HL-60 (cell line): ENCODE measurements at regions not wholly inside any gene's neighbourhood (a gene's known extent, or its start where the extent isn't known, plus 50 kb on each side); places are given as distances from the start of the nearest gene placed in this dataset.
A peak's percentile ranks its signal among the peaks of the same experiment; 100 is the strongest.

Experiments used
- DNase-seq, 2 experiments: peaks; one replicate each; pipeline ENCODE4 v3.0.0-alpha.2; 2010 to 2020; ENCODE audit warnings: low read depth in 1 of 2, low spot score in 1 of 2
- H3K27ac ChIP-seq: fragments of 250-450 bp; sonication (Bioruptor Pico); replicated peaks from 2 replicates; pipeline ENCODE4 v1.5.1; 2020; ENCODE audit warnings: mild to moderate bottlenecking, moderate library complexity
- H3K27me3 ChIP-seq: fragments of 250-450 bp; sonication (Bioruptor Pico); 2 replicates; pipeline ENCODE4 v1.5.1; 2021; ENCODE audit warnings: mild to moderate bottlenecking, moderate library complexity; ENCODE audit not compliant: insufficient read depth, poor library complexity, severe bottlenecking
- H3K4me3 ChIP-seq: replicated peaks from 2 replicates; pipeline ENCODE4 v1.5.1; 2011; ENCODE audit warnings: mild to moderate bottlenecking, control low read depth, low read length; ENCODE audit not compliant: insufficient read depth
- GABPA ChIP-seq: IDR thresholded peaks from 2 replicates; pipeline ENCODE4 v1.6.1; 2012; ENCODE audit warnings: low read depth
- POLR2AphosphoS5 ChIP-seq: IDR thresholded peaks from 2 replicates; pipeline ENCODE4 v1.6.1; 2012; ENCODE audit warnings: low read depth
- SPI1 ChIP-seq: IDR thresholded peaks from 2 replicates; pipeline ENCODE4 v1.6.1; 2012; ENCODE audit warnings: low read depth, mild to moderate bottlenecking, borderline replicate concordance
- TF ChIP-seq, protein P1 (sequence below): IDR thresholded peaks from one replicate; pipeline ENCODE4 v1.5.1; 2011; ENCODE audit warnings: low read length, control low read depth, inconsistent platforms; ENCODE audit not compliant: insufficient read depth
- TF ChIP-seq, protein P2 (sequence below): IDR thresholded peaks from 2 replicates; pipeline ENCODE4 v1.6.1; 2012; ENCODE audit warnings: low read depth; ENCODE audit not compliant: insufficient replicate concordance

DNA sequence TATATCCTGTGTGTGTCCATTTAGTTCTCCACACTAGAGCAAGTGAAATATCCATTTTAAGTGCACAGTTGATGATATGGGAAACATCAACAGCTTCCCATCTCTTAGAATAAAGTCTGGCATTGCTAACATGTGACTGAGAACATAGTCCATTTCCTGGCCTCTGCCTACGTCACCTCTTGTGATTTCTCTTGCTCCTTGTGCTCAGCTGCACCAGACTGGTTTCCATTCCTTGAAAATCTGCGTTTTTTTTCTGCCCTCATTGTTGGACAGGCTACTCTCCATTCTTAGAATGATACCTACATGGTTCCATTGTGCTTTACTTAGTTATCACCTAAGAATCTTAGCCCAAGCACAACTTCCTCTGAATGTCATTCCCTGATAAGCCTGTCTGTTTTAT lies 851.2 kb upstream of the ID2 start:
- Histone ChIP-seq H3K4me3 (no peak overlapping the region), H3K27me3 (no peaks in the 10 kb centered on the region), H3K27ac (no peak overlapping the region)
- DNase-seq: no peak
- TF ChIP-seq, protein P1, sequence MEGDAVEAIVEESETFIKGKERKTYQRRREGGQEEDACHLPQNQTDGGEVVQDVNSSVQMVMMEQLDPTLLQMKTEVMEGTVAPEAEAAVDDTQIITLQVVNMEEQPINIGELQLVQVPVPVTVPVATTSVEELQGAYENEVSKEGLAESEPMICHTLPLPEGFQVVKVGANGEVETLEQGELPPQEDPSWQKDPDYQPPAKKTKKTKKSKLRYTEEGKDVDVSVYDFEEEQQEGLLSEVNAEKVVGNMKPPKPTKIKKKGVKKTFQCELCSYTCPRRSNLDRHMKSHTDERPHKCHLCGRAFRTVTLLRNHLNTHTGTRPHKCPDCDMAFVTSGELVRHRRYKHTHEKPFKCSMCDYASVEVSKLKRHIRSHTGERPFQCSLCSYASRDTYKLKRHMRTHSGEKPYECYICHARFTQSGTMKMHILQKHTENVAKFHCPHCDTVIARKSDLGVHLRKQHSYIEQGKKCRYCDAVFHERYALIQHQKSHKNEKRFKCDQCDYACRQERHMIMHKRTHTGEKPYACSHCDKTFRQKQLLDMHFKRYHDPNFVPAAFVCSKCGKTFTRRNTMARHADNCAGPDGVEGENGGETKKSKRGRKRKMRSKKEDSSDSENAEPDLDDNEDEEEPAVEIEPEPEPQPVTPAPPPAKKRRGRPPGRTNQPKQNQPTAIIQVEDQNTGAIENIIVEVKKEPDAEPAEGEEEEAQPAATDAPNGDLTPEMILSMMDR: no peak

DNA sequence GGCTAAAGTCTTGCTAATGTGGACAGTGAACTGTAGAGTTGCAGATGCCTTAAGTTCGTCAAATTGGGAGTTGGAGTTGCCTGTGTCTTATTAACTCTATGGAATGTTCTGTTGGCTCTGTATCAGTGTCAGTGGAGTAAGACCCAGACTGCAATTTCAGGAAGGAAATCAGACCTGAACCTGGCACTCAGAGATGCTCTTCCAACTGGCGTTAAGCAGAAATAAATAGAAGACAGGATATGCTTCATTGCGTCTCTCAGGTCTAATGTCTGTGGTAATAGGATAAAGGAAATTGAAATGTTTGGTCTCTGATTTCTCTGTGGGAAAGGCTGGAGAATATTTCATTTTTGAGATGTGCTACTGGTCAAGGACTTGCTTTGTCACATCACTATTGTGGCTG lies 846.7 kb upstream of the ID2 start:
- DNase-seq: no peak
- no peaks in the 10 kb centered on the region for H3K27me3 ChIP-seq
- TF ChIP-seq SPI1 (no peak), GABPA (no peak)
- TF ChIP-seq, protein P2, sequence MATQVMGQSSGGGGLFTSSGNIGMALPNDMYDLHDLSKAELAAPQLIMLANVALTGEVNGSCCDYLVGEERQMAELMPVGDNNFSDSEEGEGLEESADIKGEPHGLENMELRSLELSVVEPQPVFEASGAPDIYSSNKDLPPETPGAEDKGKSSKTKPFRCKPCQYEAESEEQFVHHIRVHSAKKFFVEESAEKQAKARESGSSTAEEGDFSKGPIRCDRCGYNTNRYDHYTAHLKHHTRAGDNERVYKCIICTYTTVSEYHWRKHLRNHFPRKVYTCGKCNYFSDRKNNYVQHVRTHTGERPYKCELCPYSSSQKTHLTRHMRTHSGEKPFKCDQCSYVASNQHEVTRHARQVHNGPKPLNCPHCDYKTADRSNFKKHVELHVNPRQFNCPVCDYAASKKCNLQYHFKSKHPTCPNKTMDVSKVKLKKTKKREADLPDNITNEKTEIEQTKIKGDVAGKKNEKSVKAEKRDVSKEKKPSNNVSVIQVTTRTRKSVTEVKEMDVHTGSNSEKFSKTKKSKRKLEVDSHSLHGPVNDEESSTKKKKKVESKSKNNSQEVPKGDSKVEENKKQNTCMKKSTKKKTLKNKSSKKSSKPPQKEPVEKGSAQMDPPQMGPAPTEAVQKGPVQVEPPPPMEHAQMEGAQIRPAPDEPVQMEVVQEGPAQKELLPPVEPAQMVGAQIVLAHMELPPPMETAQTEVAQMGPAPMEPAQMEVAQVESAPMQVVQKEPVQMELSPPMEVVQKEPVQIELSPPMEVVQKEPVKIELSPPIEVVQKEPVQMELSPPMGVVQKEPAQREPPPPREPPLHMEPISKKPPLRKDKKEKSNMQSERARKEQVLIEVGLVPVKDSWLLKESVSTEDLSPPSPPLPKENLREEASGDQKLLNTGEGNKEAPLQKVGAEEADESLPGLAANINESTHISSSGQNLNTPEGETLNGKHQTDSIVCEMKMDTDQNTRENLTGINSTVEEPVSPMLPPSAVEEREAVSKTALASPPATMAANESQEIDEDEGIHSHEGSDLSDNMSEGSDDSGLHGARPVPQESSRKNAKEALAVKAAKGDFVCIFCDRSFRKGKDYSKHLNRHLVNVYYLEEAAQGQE: no peak
- TF ChIP-seq, protein P1: no peak
- no peak overlapping the region for H3K4me3 ChIP-seq
- H3K27ac ChIP-seq: no peak overlapping the region

DNA sequence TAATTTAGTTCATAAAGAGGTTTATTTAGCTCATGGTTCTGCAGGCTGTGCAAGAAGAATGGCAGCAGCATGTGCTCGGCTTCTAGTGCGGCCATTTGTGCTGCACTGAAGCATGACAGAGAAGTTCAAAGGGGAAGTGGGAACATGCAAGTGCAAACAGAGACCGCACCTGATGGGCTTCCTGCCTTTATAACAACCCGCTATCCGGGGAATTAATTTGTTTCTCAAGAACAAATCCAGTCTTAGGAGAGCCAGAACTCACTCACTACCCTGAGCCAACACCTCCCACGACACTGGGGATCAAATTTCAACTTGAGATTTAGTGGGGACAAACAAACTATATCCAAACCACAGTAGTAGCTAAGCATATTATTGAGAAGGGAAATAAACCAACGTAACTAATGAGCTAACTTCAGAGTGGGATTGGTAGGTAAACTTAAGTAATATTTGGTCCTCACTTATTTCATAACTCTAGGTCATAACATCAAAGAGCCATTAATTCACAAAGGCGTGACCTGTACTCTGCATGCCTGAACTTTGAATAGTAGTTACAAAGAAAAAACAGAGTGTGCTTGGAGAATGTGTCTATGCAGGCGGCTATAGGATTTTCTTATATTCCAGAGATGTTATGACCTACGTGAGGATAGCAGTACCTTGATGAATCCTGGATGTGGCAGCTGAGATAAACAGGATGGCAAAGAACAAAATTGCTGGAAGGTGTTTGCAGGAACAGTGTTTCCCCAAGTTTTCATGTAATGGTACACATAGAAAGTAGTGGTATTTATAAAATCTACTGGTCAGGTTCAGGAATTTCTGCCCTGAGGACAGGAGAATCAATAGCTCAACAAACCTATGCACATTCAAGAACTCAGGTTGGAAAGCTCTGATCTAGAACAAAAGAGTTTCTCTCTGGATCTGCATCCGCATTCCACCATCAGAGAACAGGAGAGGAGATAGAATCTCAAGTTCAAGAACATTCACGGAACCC lies 845.9 kb upstream of the ID2 start:
- peak; percentile 30 to 68 for DNase-seq
- no peaks in the 10 kb centered on the region for H3K27me3 ChIP-seq
- no peak overlapping the region for H3K27ac ChIP-seq
- H3K4me3 ChIP-seq: no peak overlapping the region
- TF ChIP-seq, protein P2: no peak
- TF ChIP-seq, protein P1: no peak
- TF ChIP-seq SPI1 (peak; percentile 94), GABPA (no peak), POLR2AphosphoS5 (0 out of 2 replicates have a peak, but pooled peaks have one; percentile 32)

DNA sequence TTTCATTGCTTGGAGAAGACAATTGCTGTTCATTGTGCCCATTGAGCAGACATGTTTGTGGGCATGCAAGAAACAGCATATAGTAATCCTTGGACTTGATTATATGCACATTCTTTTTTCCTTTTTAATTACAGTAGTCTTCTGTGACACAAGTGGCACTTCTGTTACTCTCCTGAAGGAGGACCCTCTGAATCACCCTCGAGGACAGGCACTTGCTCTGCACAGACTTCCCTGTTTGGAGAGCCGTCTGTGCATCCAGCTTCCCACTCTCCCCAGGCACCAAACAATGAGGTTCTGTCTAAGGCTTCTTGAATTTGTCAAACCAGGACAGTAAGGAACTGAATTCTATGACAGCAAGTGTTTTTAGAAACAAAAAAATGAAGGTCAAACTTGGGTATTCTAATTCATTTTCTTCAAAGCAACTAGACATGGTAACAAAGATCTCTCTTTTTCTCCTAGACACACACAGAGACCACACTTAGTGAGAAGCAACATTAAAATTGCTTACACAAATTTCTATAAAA lies 844.6 kb upstream of the ID2 start:
- TF ChIP-seq SPI1 (no peak; the same call in 1 of the 2 replicates), GABPA (no peak), POLR2AphosphoS5 (no peak)
- TF ChIP-seq, protein P1: no peak
- TF ChIP-seq, protein P2: no peak
- Histone ChIP-seq H3K27me3 (no peaks in the 10 kb centered on the region), H3K4me3 (no peak overlapping the region), H3K27ac (no peak overlapping the region)
- DNase-seq: peak in 1 of 2 experiments; percentile 21
